ENCODE measurements at regions not wholly inside any gene's neighbourhood (a gene's known extent, or its start where the extent isn't known, plus 50 kb on each side); places are given as distances from the start of the nearest gene placed in this dataset.
A peak's percentile ranks its signal among the peaks of the same experiment; 100 is the strongest.

GRCh38 chr2:128685841-128686496, 367.3 kb upstream of the HS6ST1 start:
- peaks cover 9 to 37% (median 34%) of the 10 kb centered on the region in 3 donors for H3K4me1 Mint-ChIP-seq
- no peaks in the 10 kb centered on the region for H3K36me3 Mint-ChIP-seq
- H3K4me3 Mint-ChIP-seq = peak overlapping the region in 1 of 8 donors; percentile 35
- no peaks in the 10 kb centered on the region for H3K9me3 Mint-ChIP-seq
- peaks cover 0 to 5% (median 0%) of the 10 kb centered on the region in 3 donors for H3K27me3 Mint-ChIP-seq
- ATAC-seq (ENCODE audit: low read depth in 2 of 2) = no peak
- H3K27ac Mint-ChIP-seq = peak overlapping the region in 1 of 6 donors; percentile 56
- no peak for DNase-seq

GRCh38 chr2:128686497-128686859, 367.8 kb upstream of the HS6ST1 start:
- H3K4me3 Mint-ChIP-seq = peak overlapping the region in 1 of 8 donors; percentile 56
- H3K27me3 Mint-ChIP-seq = peaks cover 0 to 5% (median 0%) of the 10 kb centered on the region in 3 donors
- H3K9me3 Mint-ChIP-seq = no peaks in the 10 kb centered on the region
- peak in 1 of 2 donors; percentile 47 for ATAC-seq (ENCODE audit: low read depth in 2 of 2)
- no peak for DNase-seq
- H3K4me1 Mint-ChIP-seq = peaks cover 7 to 37% (median 34%) of the 10 kb centered on the region in 3 donors
- H3K27ac Mint-ChIP-seq = peak overlapping the region in 2 of 6 donors; percentile 54 to 56
- no peaks in the 10 kb centered on the region for H3K36me3 Mint-ChIP-seq

GRCh38 chr2:128686881-128687555, 368.4 kb upstream of the HS6ST1 start:
- Mint-ChIP-seq H3K4me3 (peak overlapping the region in 1 of 8 donors; percentile 59), H3K36me3 (no peaks in the 10 kb centered on the region), H3K9me3 (no peaks in the 10 kb centered on the region), H3K27ac (peak overlapping the region in 2 of 6 donors; percentile 54 to 56), H3K4me1 (peaks cover 6 to 35% (median 34%) of the 10 kb centered on the region in 3 donors), H3K27me3 (peaks cover 0 to 3% (median 0%) of the 10 kb centered on the region in 3 donors)
- DNase-seq (no peak), ATAC-seq (ENCODE audit: low read depth in 2 of 2) (no peak)

GRCh38 chr2:128687565-128687964, 368.9 kb upstream of the HS6ST1 start:
- no peaks in the 10 kb centered on the region for H3K27me3 Mint-ChIP-seq
- no peak overlapping the region for H3K4me3 Mint-ChIP-seq
- H3K4me1 Mint-ChIP-seq = peaks cover 6 to 30% (median 30%) of the 10 kb centered on the region in 3 donors
- H3K27ac Mint-ChIP-seq = peak overlapping the region in 1 of 6 donors; percentile 19
- no peaks in the 10 kb centered on the region for H3K9me3 Mint-ChIP-seq
- H3K36me3 Mint-ChIP-seq = no peaks in the 10 kb centered on the region
- DNase-seq (no peak), ATAC-seq (ENCODE audit: low read depth in 2 of 2) (no peak)

- no peaks in the 10 kb centered on the region for H3K9me3 Mint-ChIP-seq
- DNase-seq = no peak
- H3K4me1 Mint-ChIP-seq = peaks cover 6 to 29% (median 27%) of the 10 kb centered on the region in 3 donors
- no peak overlapping the region for H3K4me3 Mint-ChIP-seq
- H3K27me3 Mint-ChIP-seq = no peaks in the 10 kb centered on the region
- H3K27ac Mint-ChIP-seq = peak overlapping the region in 1 of 6 donors; percentile 80
- no peak for ATAC-seq (ENCODE audit: low read depth in 2 of 2)
- H3K36me3 Mint-ChIP-seq = no peaks in the 10 kb centered on the region
Observed at GRCh38 chr2:128689971-128690370, 371.3 kb upstream of the HS6ST1 start.

- ATAC-seq (ENCODE audit: low read depth in 2 of 2) (no peak), DNase-seq (no peak)
- H3K4me1 Mint-ChIP-seq = peaks cover 6 to 24% (median 23%) of the 10 kb centered on the region in 3 donors
- no peak overlapping the region for H3K4me3 Mint-ChIP-seq
- no peaks in the 10 kb centered on the region for H3K27me3 Mint-ChIP-seq
- H3K36me3 Mint-ChIP-seq = no peaks in the 10 kb centered on the region
- no peak overlapping the region for H3K27ac Mint-ChIP-seq
- H3K9me3 Mint-ChIP-seq = no peaks in the 10 kb centered on the region
Observed at GRCh38 chr2:128690431-128690830, 371.8 kb upstream of the HS6ST1 start.

GRCh38 chr2:128690869-128691268, 372.2 kb upstream of the HS6ST1 start:
- Mint-ChIP-seq H3K36me3 (no peaks in the 10 kb centered on the region), H3K4me1 (peaks cover 6 to 20% (median 19%) of the 10 kb centered on the region in 3 donors), H3K9me3 (no peaks in the 10 kb centered on the region), H3K4me3 (no peak overlapping the region), H3K27me3 (peaks cover 0 to 4% (median 0%) of the 10 kb centered on the region in 3 donors), H3K27ac (no peak overlapping the region)
- DNase-seq = no peak
- ATAC-seq (ENCODE audit: low read depth in 2 of 2) = no peak

GRCh38 chr2:128691526-128691925, 372.9 kb upstream of the HS6ST1 start:
- H3K27me3 Mint-ChIP-seq = peaks cover 0 to 11% (median 0%) of the 10 kb centered on the region in 3 donors
- peaks cover 6 to 13% (median 13%) of the 10 kb centered on the region in 3 donors for H3K4me1 Mint-ChIP-seq
- H3K9me3 Mint-ChIP-seq = no peaks in the 10 kb centered on the region
- H3K36me3 Mint-ChIP-seq = no peaks in the 10 kb centered on the region
- ATAC-seq (ENCODE audit: low read depth in 2 of 2) = no peak
- no peak overlapping the region for H3K4me3 Mint-ChIP-seq
- H3K27ac Mint-ChIP-seq = peak overlapping the region in 1 of 6 donors; percentile 52
- DNase-seq = no peak

GRCh38 chr2:128692895-128693742, 374.5 kb upstream of the HS6ST1 start:
- DNase-seq (no peak), ATAC-seq (ENCODE audit: low read depth in 2 of 2) (no peak)
- Mint-ChIP-seq H3K4me1 (peaks cover 0 to 6% (median 0%) of the 10 kb centered on the region in 3 donors), H3K27me3 (peaks cover 0 to 12% (median 0%) of the 10 kb centered on the region in 3 donors), H3K36me3 (no peaks in the 10 kb centered on the region), H3K4me3 (peak overlapping the region in 1 of 8 donors; percentile 29), H3K9me3 (peaks cover 0 to 3% (median 0%) of the 10 kb centered on the region in 7 donors), H3K27ac (no peak overlapping the region)

- Mint-ChIP-seq H3K36me3 (no peaks in the 10 kb centered on the region), H3K4me3 (no peak overlapping the region), H3K4me1 (peaks cover 0 to 6% (median 0%) of the 10 kb centered on the region in 3 donors), H3K27ac (no peak overlapping the region), H3K9me3 (peaks cover 0 to 3% (median 0%) of the 10 kb centered on the region in 7 donors), H3K27me3 (peaks cover 0 to 12% (median 0%) of the 10 kb centered on the region in 3 donors)
- DNase-seq (no peak), ATAC-seq (ENCODE audit: low read depth in 2 of 2) (no peak)
Observed at GRCh38 chr2:128693743-128694029, 375.0 kb upstream of the HS6ST1 start.

- Mint-ChIP-seq H3K4me3 (no peak overlapping the region), H3K9me3 (peaks cover 0 to 3% (median 0%) of the 10 kb centered on the region in 7 donors), H3K4me1 (peaks cover 0 to 3% (median 0%) of the 10 kb centered on the region in 3 donors), H3K36me3 (no peaks in the 10 kb centered on the region), H3K27me3 (peaks cover 0 to 12% (median 0%) of the 10 kb centered on the region in 3 donors), H3K27ac (peak overlapping the region in 1 of 6 donors; percentile 43)
- no peak for ATAC-seq (ENCODE audit: low read depth in 2 of 2)
- no peak for DNase-seq
Observed at GRCh38 chr2:128695646-128696220, 377.1 kb upstream of the HS6ST1 start.

- no peaks in the 10 kb centered on the region for H3K36me3 Mint-ChIP-seq
- H3K27me3 Mint-ChIP-seq = peaks cover 0 to 12% (median 0%) of the 10 kb centered on the region in 3 donors
Observed at GRCh38 chr2:128696421-128696820, 377.8 kb upstream of the HS6ST1 start.

GRCh38 chr2:128701418-128701817, 382.8 kb upstream of the HS6ST1 start:
- H3K9me3 Mint-ChIP-seq = peaks cover 3 to 19% (median 11%) of the 10 kb centered on the region in 7 donors
- peaks cover 0 to 12% of the 10 kb centered on the region in 2 donors for H3K36me3 Mint-ChIP-seq
- H3K27me3 Mint-ChIP-seq = peaks cover 0 to 10% (median 5%) of the 10 kb centered on the region in 3 donors
- no peak overlapping the region for H3K4me3 Mint-ChIP-seq
- H3K4me1 Mint-ChIP-seq = no peaks in the 10 kb centered on the region
- no peak for DNase-seq
- no peak overlapping the region for H3K27ac Mint-ChIP-seq
- no peak for ATAC-seq (ENCODE audit: low read depth in 2 of 2)

More at GRCh38 chr2:128696421-128696820, 377.8 kb upstream of the HS6ST1 start:
- ATAC-seq (ENCODE audit: low read depth in 2 of 2) (no peak), DNase-seq (no peak)
- Mint-ChIP-seq H3K4me3 (no peak overlapping the region), H3K9me3 (peaks cover 0 to 3% (median 0%) of the 10 kb centered on the region in 7 donors), H3K27ac (no peak overlapping the region), H3K4me1 (no peaks in the 10 kb centered on the region)
